ENCODE measurements at regions not wholly inside any gene's neighbourhood (a gene's known extent, or its start where the extent isn't known, plus 50 kb on each side); places are given as distances from the start of the nearest gene placed in this dataset.

GRCh38 chr6:7489376-7489775, 52.1 kb upstream of the DSP start:
- Histone ChIP-seq H3K27ac (replicated peaks) (no peak overlapping the region), H3K4me3 (replicated peaks; ENCODE audit: insufficient read depth, low read length) (no peak overlapping the region), H3K27me3 (ENCODE audit: insufficient read depth, poor library complexity, severe bottlenecking) (no peaks in the 10 kb centered on the region)
- DNase-seq (ENCODE audit: low read depth in 1 of 2, low spot score in 1 of 2) = no peak
- TF ChIP-seq POLR2AphosphoS5 (IDR thresholded peaks at IDR 0.05; ENCODE audit: low read depth) (no peak), SPI1 (IDR thresholded peaks at IDR 0.05; ENCODE audit: borderline replicate concordance, low read depth) (no peak), REST (IDR thresholded peaks at IDR 0.05; ENCODE audit: insufficient replicate concordance, low read depth) (no peak), CTCF (IDR thresholded peaks at IDR 0.05; ENCODE audit: insufficient read depth, low read length) (no peak)

All from HL-60 (cell line).